ENCODE measurements at regions not wholly inside any gene's neighbourhood (a gene's known extent, or its start where the extent isn't known, plus 50 kb on each side); places are given as distances from the start of the nearest gene placed in this dataset.

GRCh38 chr14:71604231-71604630, 328.0 kb upstream of the RGS6 start (continued):
- TF ChIP-seq CREB1 (CRISPR knock-in tag; IDR thresholded peaks at IDR 0.05; ENCODE audit: low read depth) (no peak), ZNF331 (CRISPR knock-in tag; IDR thresholded peaks at IDR 0.05; ENCODE audit: low read depth) (no peak), STAT1 (IDR thresholded peaks at IDR 0.05; ENCODE audit: unreplicated experiment) (no peak), NANOG (IDR thresholded peaks at IDR 0.05; ENCODE audit: borderline replicate concordance) (no peak)

- Histone ChIP-seq H3K79me2 (replicated peaks; ENCODE audit: insufficient read depth) (peaks cover 40% of the 10 kb centered on the region), H3K36me3 (ENCODE audit: insufficient read depth) (no peaks in the 10 kb centered on the region), H4K20me1 (replicated peaks; ENCODE audit: insufficient read depth) (no peaks in the 10 kb centered on the region), H3K27me3 (ENCODE audit: insufficient read depth) (no peaks in the 10 kb centered on the region), H3K9me2 (ENCODE audit: insufficient read depth) (no peaks in the 10 kb centered on the region), H3K27ac (ENCODE audit: low read depth) (no peak overlapping the region), H3K4me3 (no peak overlapping the region), H3K4me1 (ENCODE audit: insufficient read depth) (peaks cover 15% of the 10 kb centered on the region), H3F3A (replicated peaks; ENCODE audit: low read depth) (0 out of 2 replicates have a peak, but pooled peaks cover 2% of the 10 kb centered on the region), H3K4me2 (no peak overlapping the region), H2AFZ (no peak overlapping the region)
- H3K4me1 Mint-ChIP-seq, result peaks cover 30% of the 10 kb centered on the region
- no peak overlapping the region for H3K4me3 Mint-ChIP-seq
- ATAC-seq (no peak; the same call in 2 of the 3 replicates), DNase-seq (ENCODE audit: low spot score) (no peak)
- 0 out of 3 replicates have a peak, but pooled peaks cover 3% of the 10 kb centered on the region for H3K36me3 Mint-ChIP-seq (ENCODE audit: low read depth)
- TF ChIP-seq CREB1 (CRISPR knock-in tag; IDR thresholded peaks at IDR 0.05; ENCODE audit: low read depth) (no peak), EZH2 (IDR thresholded peaks at IDR 0.05; ENCODE audit: low read depth, unreplicated experiment) (no peak), STAT1 (IDR thresholded peaks at IDR 0.05; ENCODE audit: unreplicated experiment) (no peak), CTCF (conservative IDR thresholded peaks at IDR 0.05; ENCODE audit: low read depth in 2 of 2) (no peak), ZNF462 (CRISPR knock-in tag; IDR thresholded peaks at IDR 0.05) (no peak), EZH2phosphoT487 (IDR thresholded peaks at IDR 0.05; ENCODE audit: unreplicated experiment) (no peak), JUNB (IDR thresholded peaks at IDR 0.05; ENCODE audit: unreplicated experiment) (no peak), POLR2AphosphoS5 (IDR thresholded peaks at IDR 0.05; ENCODE audit: low read depth) (no peak), ZNF331 (CRISPR knock-in tag; IDR thresholded peaks at IDR 0.05; ENCODE audit: low read depth) (no peak), ETS1 (IDR thresholded peaks at IDR 0.05) (no peak), NANOG (IDR thresholded peaks at IDR 0.05; ENCODE audit: borderline replicate concordance) (no peak), REST (IDR thresholded peaks at IDR 0.05; ENCODE audit: unreplicated experiment) (no peak), ZNF114 (CRISPR knock-in tag; IDR thresholded peaks at IDR 0.05) (no peak)
- H3K27ac Mint-ChIP-seq, result no peak overlapping the region
- no peaks in the 10 kb centered on the region; the same call in 2 of the 3 replicates for H3K9me3 Mint-ChIP-seq
- no peaks in the 10 kb centered on the region for H3K27me3 Mint-ChIP-seq (ENCODE audit: insufficient read depth, low read depth, poor library complexity)
These were observed 326.2 kb upstream of the RGS6 start for GRCh38 chr14:71606064-71606463.

Measured in GM23338 (cell line).